GM19099 (cell line): ENCODE measurements at regions not wholly inside any gene's neighbourhood (a gene's known extent, or its start where the extent isn't known, plus 50 kb on each side); places are given as distances from the start of the nearest gene placed in this dataset.

Experiments
- POLR2A ChIP-seq: IDR thresholded peaks from 3 replicates; pipeline ENCODE4 v1.6.1; 2011; ENCODE audit warnings: low read depth; ENCODE audit not compliant: insufficient read length; ENCODE audit errors: extremely low read depth

DNA sequence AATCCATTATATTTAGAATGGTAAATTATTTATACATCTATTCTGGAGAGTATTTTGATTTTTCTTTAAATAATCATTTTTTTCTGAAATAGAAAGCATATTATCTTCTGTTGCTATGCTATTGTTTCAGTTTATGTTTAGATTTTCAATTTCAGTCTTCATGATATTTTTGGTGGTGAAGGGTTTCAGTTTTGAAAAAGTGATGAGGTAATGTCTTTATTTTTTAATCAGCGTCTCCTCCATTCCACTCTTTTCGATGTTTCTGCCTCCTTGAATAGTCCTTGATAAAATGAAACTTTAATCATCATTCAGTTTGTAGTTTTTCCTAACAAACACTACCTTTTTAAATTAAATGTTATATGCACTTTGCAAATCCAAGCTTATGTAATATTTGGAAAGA, 428.6 kb downstream of the PTPRC start:
- TF ChIP-seq POLR2A: no peak

DNA sequence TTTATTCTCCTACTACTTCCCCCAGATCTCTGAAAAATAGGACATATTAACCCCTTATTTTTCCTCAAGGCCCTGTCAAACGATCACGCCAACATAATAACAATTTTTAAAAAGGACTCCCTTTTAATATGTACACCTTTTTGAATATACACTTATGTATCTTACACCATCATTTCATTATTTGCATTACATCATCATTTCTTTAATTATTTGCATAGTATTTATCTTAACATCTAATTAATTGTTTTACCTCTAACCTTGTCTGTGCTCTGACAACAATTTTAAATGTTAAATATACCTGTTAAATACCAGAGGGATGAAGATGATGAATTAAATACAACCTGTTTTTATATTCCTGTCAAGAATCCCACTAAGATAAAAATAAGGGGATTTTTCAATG, 432.2 kb downstream of the PTPRC start:
- TF ChIP-seq POLR2A: no peak

DNA sequence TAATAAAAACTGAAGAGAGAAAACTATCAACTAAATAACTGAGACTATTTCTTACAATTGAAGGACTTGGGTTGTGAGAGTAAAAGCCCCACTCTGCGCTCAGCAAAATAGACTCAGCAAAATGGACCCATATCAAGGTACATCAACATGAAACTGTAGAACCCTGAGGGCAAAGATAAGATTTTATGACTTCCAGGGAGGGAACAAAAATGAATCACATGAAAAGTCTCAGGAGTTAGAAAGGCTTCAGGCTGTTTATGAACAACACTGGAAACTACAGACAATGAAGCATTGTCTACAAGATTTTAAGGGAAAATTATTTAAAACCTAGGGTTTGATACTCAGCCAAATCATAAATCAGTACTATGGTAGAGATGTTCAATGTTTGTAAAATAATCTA, 434.3 kb downstream of the PTPRC start:
- TF ChIP-seq POLR2A: no peak

DNA sequence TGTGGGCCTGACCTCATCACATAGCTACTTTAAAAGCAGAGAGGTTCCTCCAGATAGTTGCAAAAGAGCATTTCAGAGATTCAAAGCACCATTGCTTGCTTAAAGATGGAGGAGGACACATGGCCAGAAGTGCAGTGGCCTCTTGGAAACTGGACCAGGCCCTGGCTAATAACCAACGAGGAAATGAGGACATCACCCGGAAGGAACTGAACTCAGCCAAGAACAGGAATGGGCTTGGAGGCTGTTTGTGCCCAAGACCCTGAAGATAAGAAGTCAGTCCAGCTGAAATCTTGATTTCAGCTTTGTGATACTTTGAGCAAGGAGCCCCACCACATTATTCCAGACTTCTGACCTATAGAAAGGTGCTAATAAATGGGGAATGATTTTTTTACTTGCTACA, 437.0 kb downstream of the PTPRC start:
- no peak for TF ChIP-seq POLR2A

DNA sequence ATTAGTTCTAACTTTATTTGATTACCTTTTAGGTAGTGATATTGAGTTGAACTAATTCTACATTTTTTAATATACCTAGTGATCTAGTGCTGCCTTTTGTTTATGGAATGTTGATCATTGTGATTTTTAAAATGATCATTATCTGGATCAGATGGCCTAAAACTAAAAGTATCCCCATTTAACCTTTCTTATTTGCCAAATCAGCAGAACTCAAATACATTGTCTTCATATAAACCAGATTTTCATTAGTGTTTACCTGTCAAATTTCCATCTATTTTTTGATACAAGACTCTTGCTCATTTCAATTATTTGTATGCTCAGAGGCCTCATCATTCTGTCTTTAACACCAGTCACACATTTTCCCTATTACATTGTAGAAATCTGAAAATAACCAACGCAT, 441.2 kb downstream of the PTPRC start:
- TF ChIP-seq POLR2A: no peak

DNA sequence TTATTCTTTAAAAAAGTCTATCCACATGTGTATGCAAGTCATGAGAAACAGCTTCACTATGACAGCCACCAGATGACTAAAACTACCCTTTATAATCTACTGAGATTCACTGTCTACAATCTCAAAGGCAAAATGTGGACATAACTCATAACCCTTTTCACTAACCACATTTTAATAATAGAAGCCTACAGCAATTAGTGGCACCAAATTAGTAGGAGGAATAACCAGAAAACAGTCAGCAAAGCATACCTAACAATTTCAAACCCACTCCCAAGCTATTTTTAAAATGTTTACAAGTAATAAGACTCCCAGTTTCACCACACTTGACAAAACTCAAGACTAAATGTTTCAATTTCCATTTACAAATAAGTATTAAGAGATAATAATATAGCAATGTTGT, 442.9 kb downstream of the PTPRC start:
- no peak for TF ChIP-seq POLR2A

DNA sequence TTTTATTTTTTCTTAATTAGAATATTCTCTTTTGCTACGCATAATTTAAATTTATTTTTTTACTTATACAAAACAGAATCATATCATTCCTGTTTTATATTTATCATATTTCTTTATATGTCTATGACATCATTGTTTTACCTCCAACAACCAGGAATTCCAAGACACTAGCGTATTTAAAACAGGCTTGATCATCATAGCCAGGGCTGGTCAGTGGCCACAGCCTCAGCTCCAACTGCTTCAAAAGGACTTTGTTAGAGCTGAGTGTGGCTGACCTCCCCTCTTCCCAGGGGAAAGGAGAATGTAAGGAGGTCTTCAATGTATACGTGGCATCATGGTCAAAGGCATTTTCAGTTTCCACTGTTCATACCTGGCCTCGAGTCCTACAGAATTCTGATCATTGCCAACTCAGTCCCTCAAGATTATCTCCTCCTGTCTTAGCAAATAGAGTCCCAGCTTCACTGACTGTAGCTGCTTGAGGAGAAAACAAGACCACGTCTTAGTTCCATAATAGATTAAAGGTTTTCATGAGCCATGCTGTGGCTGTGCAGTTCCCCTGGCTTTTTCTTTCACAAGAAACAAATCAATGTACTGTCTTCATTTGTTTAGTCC, 444.0 kb downstream of the PTPRC start:
- TF ChIP-seq POLR2A: no peak

DNA sequence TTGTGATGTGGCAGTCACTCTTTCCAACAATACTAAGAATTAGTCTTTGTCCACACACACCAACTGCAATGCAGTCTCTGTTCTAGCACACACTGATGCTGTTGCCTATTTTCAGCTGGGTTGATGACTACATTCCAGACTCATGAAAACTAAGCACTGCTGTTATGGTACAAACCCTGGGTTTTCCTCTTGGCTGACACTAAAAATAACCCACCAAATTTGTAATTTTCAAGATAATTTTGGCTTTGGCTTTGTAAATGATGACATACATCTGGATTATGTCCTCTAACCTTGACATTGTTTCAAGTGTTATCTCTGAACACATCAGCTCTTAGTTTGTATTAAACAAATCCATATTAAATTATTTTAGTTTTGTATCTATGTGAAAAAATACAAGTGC, 444.8 kb downstream of the PTPRC start:
- TF ChIP-seq POLR2A: no peak

DNA sequence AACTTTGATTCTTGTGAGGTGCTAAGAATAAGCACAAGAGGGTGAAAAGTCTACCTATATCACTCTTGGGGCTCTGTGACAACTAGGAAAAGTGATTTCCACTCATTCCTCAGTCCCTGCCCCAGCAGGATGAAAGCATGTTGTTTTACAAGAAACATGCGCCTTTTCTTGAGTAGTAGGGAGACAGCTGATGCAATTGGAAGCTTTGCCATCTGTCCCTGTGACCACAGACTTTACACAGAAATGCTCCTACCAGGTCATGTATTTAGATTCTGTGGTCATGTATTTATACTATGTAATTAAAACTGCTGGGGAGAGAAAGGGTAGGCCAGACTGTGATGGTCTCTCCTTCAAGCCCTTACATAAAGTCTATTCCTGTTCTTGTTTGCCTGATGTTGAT, 445.5 kb downstream of the PTPRC start:
- no peak for TF ChIP-seq POLR2A

DNA sequence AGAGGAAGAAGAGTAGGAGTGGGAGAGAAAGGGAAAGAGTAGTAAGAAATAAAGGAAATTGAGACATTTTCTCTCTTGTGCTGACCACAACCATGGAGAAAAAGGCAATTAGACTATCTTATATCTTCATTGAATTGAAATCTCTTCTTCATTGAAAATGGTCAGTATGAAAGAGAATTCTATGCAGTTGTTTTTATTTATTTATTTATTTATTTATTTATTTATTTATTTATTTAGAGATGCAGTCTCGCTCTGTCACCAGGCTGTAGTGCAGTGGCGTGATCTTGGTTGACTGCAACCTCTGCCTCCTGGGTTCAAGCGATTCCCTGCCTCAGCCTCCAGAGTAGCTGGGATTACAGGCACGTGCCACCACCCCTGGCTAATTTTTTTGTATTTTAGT, 447.1 kb downstream of the PTPRC start:
- TF ChIP-seq POLR2A: no peak

DNA sequence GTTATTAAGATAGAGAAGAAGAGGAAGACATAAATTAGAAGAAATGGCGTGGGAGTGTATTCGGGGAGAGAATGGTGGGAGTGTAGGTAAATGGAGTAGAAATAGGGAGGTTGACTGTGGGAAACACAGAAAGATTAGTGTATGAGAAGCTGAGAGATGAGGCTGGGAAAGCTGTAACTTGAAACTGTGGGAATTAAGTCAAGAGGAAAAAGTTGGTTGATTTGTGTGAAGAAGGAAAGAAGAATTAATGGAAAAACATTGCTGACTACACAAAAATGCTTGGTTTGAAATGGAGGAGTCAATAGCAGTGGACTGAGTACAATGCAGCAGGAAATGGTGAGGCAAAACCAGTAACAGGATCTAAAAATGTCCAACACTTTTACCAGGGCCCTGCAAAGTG, 448.3 kb downstream of the PTPRC start:
- TF ChIP-seq POLR2A: no peak

DNA sequence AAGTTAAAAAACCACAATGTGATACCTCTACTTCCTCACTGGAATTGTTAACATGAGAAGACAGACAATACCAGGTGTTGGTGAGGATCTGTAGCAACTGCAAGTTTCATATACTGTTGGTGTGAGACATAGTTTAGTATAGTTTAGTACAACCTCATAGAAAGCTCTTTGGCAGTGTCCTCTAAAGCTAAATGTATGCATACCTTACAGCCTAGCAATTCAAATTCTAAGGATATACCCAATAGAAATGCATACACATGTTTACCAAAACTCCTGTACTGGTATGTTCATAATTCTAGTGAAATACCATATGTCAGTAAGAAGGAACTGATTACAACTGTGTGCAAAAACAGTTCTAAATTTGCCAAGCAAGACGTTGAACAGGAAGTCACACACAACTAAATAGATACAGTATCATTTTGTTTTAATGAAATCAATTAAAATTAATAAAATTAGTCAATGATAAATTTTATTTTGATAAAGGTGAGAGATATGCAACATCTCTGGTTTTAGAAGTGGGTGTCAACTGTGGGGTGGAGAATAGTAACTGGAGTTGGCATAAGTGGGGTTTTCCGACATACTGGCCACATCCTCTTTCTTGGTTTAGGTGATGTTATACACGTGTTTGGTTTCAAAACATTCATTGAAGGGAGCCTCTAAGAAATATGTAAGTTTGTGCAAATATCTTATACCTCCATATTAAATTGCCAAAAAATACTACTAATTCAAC, 450.7 kb downstream of the PTPRC start:
- TF ChIP-seq POLR2A: no peak

DNA sequence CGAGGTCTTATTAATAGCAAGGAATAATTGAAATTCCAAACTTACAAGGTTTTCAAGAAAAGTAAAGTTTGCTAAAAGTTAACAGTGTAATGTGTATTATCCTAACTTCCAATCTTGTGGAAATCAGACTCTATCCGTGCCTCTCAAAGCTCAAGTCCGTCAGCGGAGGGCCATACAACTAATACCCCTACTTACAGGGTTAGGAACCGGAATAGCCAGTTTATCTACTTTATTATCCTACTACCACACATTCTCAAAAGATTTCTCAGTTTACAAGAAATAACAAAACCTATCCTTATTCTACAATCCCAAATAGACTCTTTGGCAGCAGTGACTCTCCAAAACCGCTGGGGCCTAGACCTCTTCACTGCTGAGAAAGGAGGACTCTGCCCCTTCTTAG, 457.8 kb downstream of the PTPRC start:
- TF ChIP-seq POLR2A: no peak

DNA sequence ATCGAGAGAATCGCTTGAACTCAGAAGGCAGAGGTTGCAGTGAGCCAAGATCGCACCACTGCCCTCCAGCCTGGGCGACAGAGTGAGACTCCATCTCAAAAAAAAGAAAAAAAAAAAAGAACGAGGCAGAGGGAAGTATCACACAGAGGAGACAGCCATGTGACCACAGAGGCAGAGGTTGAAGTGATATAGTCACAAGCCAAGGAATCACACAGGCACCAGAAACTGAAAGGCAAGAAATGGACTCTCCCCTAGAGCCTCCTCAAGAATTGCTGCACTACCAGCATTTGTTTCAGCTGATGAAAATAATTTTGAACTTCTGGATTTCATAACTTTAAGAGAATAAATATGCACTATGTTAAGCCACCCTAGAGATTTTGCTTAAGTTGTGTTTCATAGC, 459.6 kb downstream of the PTPRC start:
- TF ChIP-seq POLR2A: no peak

DNA sequence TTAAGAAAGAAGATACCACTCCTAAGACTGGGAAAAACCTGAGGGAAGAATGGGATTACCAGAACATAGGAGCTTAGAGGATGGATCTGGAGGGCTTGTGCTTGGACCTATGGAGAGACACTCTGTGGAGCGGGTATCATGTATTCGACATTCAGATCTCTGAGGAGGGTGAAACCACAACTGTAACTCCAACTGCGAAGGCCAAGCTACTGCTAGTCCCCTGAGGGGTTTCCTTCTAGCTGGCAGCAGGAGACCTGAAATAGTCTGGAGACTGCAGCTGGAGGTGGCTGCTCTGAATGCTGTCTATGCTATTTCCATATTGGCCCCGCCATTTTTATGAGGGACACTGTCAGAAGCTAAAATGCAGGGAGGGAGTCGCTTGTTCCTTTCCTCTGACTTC, 462.3 kb downstream of the PTPRC start:
- no peak for TF ChIP-seq POLR2A

DNA sequence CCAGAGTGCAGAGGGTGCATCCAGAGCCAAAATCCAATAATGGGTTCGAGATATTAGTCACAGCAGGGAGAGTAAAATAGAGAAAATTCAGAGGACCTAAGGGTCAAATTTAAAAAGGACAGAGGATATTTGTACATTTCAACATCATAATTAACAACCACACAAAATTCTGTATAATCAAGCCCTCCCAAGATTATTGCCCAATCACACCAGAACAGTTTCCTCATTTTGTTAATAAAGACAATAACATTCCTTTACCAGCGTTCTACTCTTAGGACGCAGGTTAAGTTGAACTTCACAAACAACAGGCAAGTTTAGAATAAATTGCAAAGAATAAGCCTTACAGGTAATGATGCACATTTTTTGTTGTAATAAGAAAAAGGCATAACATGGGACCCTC, 462.8 kb downstream of the PTPRC start:
- TF ChIP-seq POLR2A: no peak

DNA sequence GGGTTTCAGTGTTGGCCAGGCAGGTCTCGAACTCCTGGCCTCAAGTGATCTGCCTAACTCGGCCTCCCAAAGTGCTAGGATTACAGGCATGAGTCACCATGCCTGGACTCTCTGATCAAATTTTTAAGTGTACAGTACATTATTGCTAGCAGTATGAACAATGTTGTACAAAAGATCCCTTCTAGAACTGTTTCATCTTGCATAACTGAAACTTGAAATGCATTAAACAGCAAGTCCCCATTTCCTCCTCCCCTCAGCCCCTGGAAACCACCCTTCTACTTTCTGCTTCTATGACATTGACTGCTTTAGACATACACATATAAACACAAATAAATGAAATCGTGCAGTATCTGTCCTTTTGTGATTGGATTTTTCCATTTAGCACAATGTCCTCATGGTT, 463.4 kb downstream of the PTPRC start:
- TF ChIP-seq POLR2A: no peak

DNA sequence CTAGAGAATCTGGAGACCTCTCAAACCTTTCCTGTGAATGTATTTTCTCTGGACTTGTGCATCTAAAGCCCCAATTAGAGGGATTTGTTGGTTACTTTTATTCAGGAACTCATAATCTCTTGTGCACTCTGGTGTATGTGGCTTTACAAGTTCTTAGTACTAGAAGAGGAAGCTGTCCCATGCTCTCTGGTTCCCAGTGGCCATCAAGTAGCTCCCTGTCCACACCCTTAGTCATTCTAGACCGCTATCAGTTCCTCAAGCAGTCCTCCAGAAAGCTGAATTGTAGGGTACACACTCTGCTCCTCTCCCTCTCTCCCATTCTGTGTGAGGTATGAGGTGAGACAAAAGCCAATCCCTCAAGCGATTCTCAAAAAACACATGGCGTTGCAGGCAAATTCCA, 470.3 kb downstream of the PTPRC start:
- no peak for TF ChIP-seq POLR2A

DNA sequence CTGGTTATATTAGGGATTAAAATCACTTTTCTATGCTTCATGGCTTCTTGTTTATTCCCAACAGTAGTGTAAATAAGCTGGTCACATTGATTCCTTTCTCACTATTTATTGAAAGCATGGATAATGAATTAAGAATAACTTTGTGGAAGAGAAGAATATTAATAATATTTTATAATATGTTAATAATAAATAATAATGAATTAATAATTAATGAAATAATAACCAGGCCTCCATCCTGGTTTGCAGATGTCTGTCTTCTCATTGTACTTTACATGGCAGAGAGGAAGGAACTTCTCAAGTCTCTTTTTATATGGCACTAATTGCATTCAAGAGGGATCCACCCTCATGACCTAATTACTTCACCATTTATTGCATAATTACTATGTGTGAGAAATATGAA, 473.5 kb downstream of the PTPRC start:
- TF ChIP-seq POLR2A: no peak
